ENCODE measurements at regions not wholly inside any gene's neighbourhood (a gene's known extent, or its start where the extent isn't known, plus 50 kb on each side); places are given as distances from the start of the nearest gene placed in this dataset.

DNA sequence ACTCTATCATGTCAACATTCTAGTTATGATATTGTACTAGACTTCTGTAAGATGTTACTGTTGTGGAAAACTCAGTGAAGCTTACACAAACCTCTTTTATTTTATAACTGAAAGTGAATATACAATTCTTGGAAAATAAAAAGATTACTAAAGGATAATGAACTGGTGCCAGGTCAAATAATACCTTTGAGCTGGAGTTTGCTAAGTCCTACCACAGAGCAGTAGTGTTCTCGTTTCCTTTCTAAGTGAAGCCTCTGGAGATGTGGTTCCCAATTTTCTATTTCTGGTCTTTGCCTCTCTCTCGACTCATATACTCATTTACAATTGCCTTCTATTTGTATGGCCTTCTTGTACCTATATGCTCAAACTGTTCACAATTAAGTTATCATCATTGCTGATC is 942.9 kb downstream of the SQOR start:
- TF ChIP-seq POLR2AphosphoS5 (IDR thresholded peaks at IDR 0.05; ENCODE audit: low read depth, low read length) = no peak
- no peak for TF ChIP-seq POLR2A (IDR thresholded peaks at IDR 0.05; ENCODE audit: low read depth, low read length)
- TF ChIP-seq TAF1 (IDR thresholded peaks at IDR 0.05; ENCODE audit: low read depth, low read length) = no peak
- no peak for TF ChIP-seq SPI1 (IDR thresholded peaks at IDR 0.05; ENCODE audit: low read depth, low read length)
- TF ChIP-seq PAX5 (IDR thresholded peaks at IDR 0.05; ENCODE audit: insufficient read depth, low read length, severe bottlenecking) = no peak
